Esophagus squamous epithelium (tissue), 4 donors: ENCODE measurements at regions not wholly inside any gene's neighbourhood (a gene's known extent, or its start where the extent isn't known, plus 50 kb on each side); places are given as distances from the start of the nearest gene placed in this dataset.

Experiments
- POLR2A ChIP-seq, 4 donors: fragments of 450-650 bp; IDR thresholded peaks; one replicate each; pipeline ENCODE4 v1.6.1; 2017; ENCODE audit warnings: antibody characterized with exemption in 4 of 4, mild to moderate bottlenecking in 4 of 4, moderate library complexity in 3 of 4
- TF ChIP-seq, protein P1 (sequence below), 6 experiments: fragments of 450-650 bp in 4 of 6; fragments of 200-600 bp in 2 of 6; sonication (generic) in 2 of 6; IDR thresholded peaks; one replicate each; pipeline ENCODE4 v1.5.1; 2016 to 2019; ENCODE audit warnings: antibody characterized with exemption in 6 of 6, mild to moderate bottlenecking in 4 of 6, moderate library complexity in 4 of 6

GRCh38 chr1:185652348-185652747 is 81.8 kb upstream of the HMCN1 start:
- TF ChIP-seq, protein P1, sequence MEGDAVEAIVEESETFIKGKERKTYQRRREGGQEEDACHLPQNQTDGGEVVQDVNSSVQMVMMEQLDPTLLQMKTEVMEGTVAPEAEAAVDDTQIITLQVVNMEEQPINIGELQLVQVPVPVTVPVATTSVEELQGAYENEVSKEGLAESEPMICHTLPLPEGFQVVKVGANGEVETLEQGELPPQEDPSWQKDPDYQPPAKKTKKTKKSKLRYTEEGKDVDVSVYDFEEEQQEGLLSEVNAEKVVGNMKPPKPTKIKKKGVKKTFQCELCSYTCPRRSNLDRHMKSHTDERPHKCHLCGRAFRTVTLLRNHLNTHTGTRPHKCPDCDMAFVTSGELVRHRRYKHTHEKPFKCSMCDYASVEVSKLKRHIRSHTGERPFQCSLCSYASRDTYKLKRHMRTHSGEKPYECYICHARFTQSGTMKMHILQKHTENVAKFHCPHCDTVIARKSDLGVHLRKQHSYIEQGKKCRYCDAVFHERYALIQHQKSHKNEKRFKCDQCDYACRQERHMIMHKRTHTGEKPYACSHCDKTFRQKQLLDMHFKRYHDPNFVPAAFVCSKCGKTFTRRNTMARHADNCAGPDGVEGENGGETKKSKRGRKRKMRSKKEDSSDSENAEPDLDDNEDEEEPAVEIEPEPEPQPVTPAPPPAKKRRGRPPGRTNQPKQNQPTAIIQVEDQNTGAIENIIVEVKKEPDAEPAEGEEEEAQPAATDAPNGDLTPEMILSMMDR (IDR thresholded peaks at IDR 0.05) = peak in 1 of 6 experiments; percentile 26
- TF ChIP-seq POLR2A (IDR thresholded peaks at IDR 0.05) = no peak
